ENCODE measurements at regions not wholly inside any gene's neighbourhood (a gene's known extent, or its start where the extent isn't known, plus 50 kb on each side); places are given as distances from the start of the nearest gene placed in this dataset.

GRCh38 chr10:120392671-120393079 lies 64.4 kb upstream of the PLPP4 start:
- no peak for TF ChIP-seq EZH2 (IDR thresholded peaks at IDR 0.05; ENCODE audit: borderline replicate concordance, low read depth, low read length, poor library complexity, severe bottlenecking)
- TF ChIP-seq, protein P1, sequence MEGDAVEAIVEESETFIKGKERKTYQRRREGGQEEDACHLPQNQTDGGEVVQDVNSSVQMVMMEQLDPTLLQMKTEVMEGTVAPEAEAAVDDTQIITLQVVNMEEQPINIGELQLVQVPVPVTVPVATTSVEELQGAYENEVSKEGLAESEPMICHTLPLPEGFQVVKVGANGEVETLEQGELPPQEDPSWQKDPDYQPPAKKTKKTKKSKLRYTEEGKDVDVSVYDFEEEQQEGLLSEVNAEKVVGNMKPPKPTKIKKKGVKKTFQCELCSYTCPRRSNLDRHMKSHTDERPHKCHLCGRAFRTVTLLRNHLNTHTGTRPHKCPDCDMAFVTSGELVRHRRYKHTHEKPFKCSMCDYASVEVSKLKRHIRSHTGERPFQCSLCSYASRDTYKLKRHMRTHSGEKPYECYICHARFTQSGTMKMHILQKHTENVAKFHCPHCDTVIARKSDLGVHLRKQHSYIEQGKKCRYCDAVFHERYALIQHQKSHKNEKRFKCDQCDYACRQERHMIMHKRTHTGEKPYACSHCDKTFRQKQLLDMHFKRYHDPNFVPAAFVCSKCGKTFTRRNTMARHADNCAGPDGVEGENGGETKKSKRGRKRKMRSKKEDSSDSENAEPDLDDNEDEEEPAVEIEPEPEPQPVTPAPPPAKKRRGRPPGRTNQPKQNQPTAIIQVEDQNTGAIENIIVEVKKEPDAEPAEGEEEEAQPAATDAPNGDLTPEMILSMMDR (conservative IDR thresholded peaks at IDR 0.05; ENCODE audit: low read depth, low read length) = no peak
